IMR-90 (cell line): ENCODE measurements at regions not wholly inside any gene's neighbourhood (a gene's known extent, or its start where the extent isn't known, plus 50 kb on each side); places are given as distances from the start of the nearest gene placed in this dataset.

Experiments
- ATAC-seq: fragments of 200-7000 bp; cut with Tn5 transposase; 2 replicates; pipeline ENCODE4 v1.9.1; 2020; ENCODE audit warnings: low read depth, mild to moderate bottlenecking, moderate library complexity
- BruUV-seq: library from RNA; stranded (reverse); fragments of 400-500 nt; replicated peaks from 2 replicates; lab custom pipeline; 2021; lab: Mats Ljungman, UMichigan
- CTCF ChIA-PET: fragments of 300-600 bp; formaldehyde crosslinking; extraction: SDS; loops from one replicate; lab custom pipeline; 2021; ENCODE audit warnings: antibody characterized with exemption; lab: Yijun Ruan, JAX
- POLR2A ChIA-PET: fragments of 300-600 bp; sonication (Branson Sonifier 250); formaldehyde crosslinking; loops from one replicate; lab custom pipeline; 2022; ENCODE audit warnings: antibody characterized with exemption; ENCODE audit not compliant: unreplicated experiment; lab: Charles Lee
- DNase-seq: peaks from one replicate; pipeline ENCODE4 v3.0.0; 2013
- H2AFZ ChIP-seq: replicated peaks from 2 replicates; pipeline ENCODE3; 2013; ENCODE audit warnings: low read length, mild to moderate bottlenecking; ENCODE audit not compliant: poor library complexity
- H2AK5ac ChIP-seq: 2 replicates; pipeline ENCODE4 v1.6.1; 2013; ENCODE audit warnings: low read depth, low read length, inconsistent platforms
- H2AK9ac ChIP-seq: replicated peaks from 2 replicates; pipeline ENCODE3; 2013; ENCODE audit warnings: mild to moderate bottlenecking, low read depth, low read length, moderate library complexity; ENCODE audit not compliant: poor library complexity
- H2BK120ac ChIP-seq: 2 replicates; pipeline ENCODE4 v1.6.1; 2013; ENCODE audit warnings: low read depth, low read length, inconsistent platforms
- H2BK15ac ChIP-seq: 3 replicates; pipeline ENCODE4 v1.6.1; 2013; ENCODE audit warnings: low read depth, low read length, inconsistent platforms
- H2BK20ac ChIP-seq: 2 replicates; pipeline ENCODE4 v1.6.1; 2013; ENCODE audit warnings: low read depth, mild to moderate bottlenecking, inconsistent platforms, low read length, moderate library complexity
- H2BK5ac ChIP-seq: 2 replicates; pipeline ENCODE4 v1.6.1; 2013; ENCODE audit warnings: mild to moderate bottlenecking, low read depth, low read length, inconsistent platforms; ENCODE audit not compliant: poor library complexity, severe bottlenecking
- H3K14ac ChIP-seq: replicated peaks from 2 replicates; pipeline ENCODE4 v1.6.1; 2013; ENCODE audit warnings: low read depth, low read length, inconsistent platforms
- H3K18ac ChIP-seq: 2 replicates; pipeline ENCODE4 v1.6.1; 2013; ENCODE audit warnings: low read depth, low read length, control low read depth
- H3K23ac ChIP-seq: 2 replicates; pipeline ENCODE4 v1.6.1; 2013; ENCODE audit warnings: low read depth, low read length, inconsistent platforms
- H3K27ac ChIP-seq: 2 replicates; pipeline ENCODE4 v1.5.1; 2013; ENCODE audit warnings: mild to moderate bottlenecking, control low read depth, low read length; ENCODE audit not compliant: insufficient read depth
- H3K27me3 ChIP-seq: 2 replicates; pipeline ENCODE4 v1.6.1; 2013; ENCODE audit warnings: low read length; ENCODE audit not compliant: control insufficient read depth, insufficient read depth
- H3K36me3 ChIP-seq: 2 replicates; pipeline ENCODE4 v1.6.1; 2013; ENCODE audit warnings: low read length, mixed read lengths; ENCODE audit not compliant: control insufficient read depth, insufficient read depth
- H3K4ac ChIP-seq: 2 replicates; pipeline ENCODE4 v1.6.1; 2013; ENCODE audit warnings: low read depth, low read length, inconsistent platforms
- H3K4me1 ChIP-seq: 2 replicates; pipeline ENCODE4 v1.6.1; 2013; ENCODE audit warnings: low read length, mixed read lengths; ENCODE audit not compliant: control insufficient read depth, insufficient read depth
- H3K4me2 ChIP-seq: 2 replicates; pipeline ENCODE4 v1.6.1; 2013; ENCODE audit warnings: low read depth, mild to moderate bottlenecking, control low read depth, low read length, moderate library complexity
- H3K4me3 ChIP-seq: 2 replicates; pipeline ENCODE4 v1.5.1; 2013; ENCODE audit warnings: low read depth, mild to moderate bottlenecking, control low read depth, low read length, moderate library complexity; ENCODE audit not compliant: insufficient read depth
- H3K56ac ChIP-seq: 2 replicates; pipeline ENCODE4 v1.6.1; 2013; ENCODE audit warnings: low read length, inconsistent platforms; ENCODE audit not compliant: insufficient read depth; ENCODE audit errors: extremely low read depth
- H3K79me1 ChIP-seq, 2 experiments: 2 replicates each; pipeline ENCODE4 v1.6.1; 2013; ENCODE audit warnings: low read length in 2 of 2, inconsistent platforms in 1 of 2, low read depth in 1 of 2
- H3K9ac ChIP-seq: 2 replicates; pipeline ENCODE4 v1.6.1; 2013; ENCODE audit warnings: low read depth, low read length, control low read depth
- H3K9me1 ChIP-seq: 2 replicates; pipeline ENCODE4 v1.6.1; 2013; ENCODE audit warnings: low read length, inconsistent platforms; ENCODE audit not compliant: insufficient read depth
- H3K9me3 ChIP-seq: 2 replicates; pipeline ENCODE4 v1.6.1; 2013; ENCODE audit warnings: low read length; ENCODE audit not compliant: control insufficient read depth, insufficient read depth
- H4K20me1 ChIP-seq: 2 replicates; pipeline ENCODE4 v1.6.1; 2013; ENCODE audit warnings: low read length, inconsistent platforms; ENCODE audit not compliant: insufficient read depth
- H4K5ac ChIP-seq: 2 replicates; pipeline ENCODE4 v1.6.1; 2013; ENCODE audit warnings: mild to moderate bottlenecking, low read depth, low read length, control low read depth
- H4K8ac ChIP-seq, 2 experiments: 2 replicates each; pipeline ENCODE4 v1.6.1; 2013; ENCODE audit warnings: low read depth in 2 of 2, low read length in 2 of 2, control low read depth in 1 of 2, inconsistent platforms in 1 of 2
- H4K91ac ChIP-seq: 2 replicates; pipeline ENCODE4 v1.6.1; 2013; ENCODE audit warnings: low read depth, low read length, inconsistent platforms; ENCODE audit not compliant: insufficient read depth
- CHD1 ChIP-seq: IDR thresholded peaks from 2 replicates; pipeline ENCODE4 v1.6.1; 2012; ENCODE audit warnings: low read depth, low read length, improper control_type of control experiment
- MAFK ChIP-seq: IDR thresholded peaks from 2 replicates; pipeline ENCODE4 v1.6.1; 2012; ENCODE audit warnings: low read depth, low read length, improper control_type of control experiment
- MAZ ChIP-seq: IDR thresholded peaks from 2 replicates; pipeline ENCODE4 v1.6.1; 2012; ENCODE audit warnings: low read depth, mild to moderate bottlenecking, low read length, improper control_type of control experiment, moderate library complexity, borderline replicate concordance
- RAD21 ChIP-seq: IDR thresholded peaks from 2 replicates; pipeline ENCODE4 v1.6.1; 2012; ENCODE audit warnings: low read length, improper control_type of control experiment
- WGBS, 2 experiments: methylation state at CpG; one replicate each; pipeline versions ENCODE4 v1.1.5 to v1.1.7; 2013; ENCODE audit warnings: missing lambda C conversion rate in 2 of 2; ENCODE audit not compliant: insufficient read length in 1 of 2; ENCODE audit errors: extremely low coverage in 2 of 2; 5-methylcytosine and 5-hydroxymethylcytosine counted together
- dilution Hi-C: fragments of 300-500 bp; cut with HindIII; formaldehyde crosslinking; loops from one replicate; pipeline ENCODE4 v1.14.3; 2018; ENCODE audit warnings: low sequenced_read_pairs; ENCODE audit not compliant: unreplicated experiment
- in situ Hi-C: fragments of 300-500 bp; cut with MboI; formaldehyde crosslinking; loops from 3 replicates; pipeline ENCODE4 v1.14.3; 2019; ENCODE audit warnings: low sequenced_read_pairs, inconsistent platforms, mixed read lengths
- intact Hi-C: fragments of 100-400 bp; cut with micrococcal nuclease; formaldehyde crosslinking; loops from 2 replicates; pipeline ENCODE4 v1.10.0; 2022
- TF ChIP-seq, protein P1 (sequence below): fragments of 150-350 bp; IDR thresholded peaks from 2 replicates; pipeline ENCODE4 v1.6.1; 2016; ENCODE audit warnings: low read depth, mild to moderate bottlenecking, low read length, moderate library complexity, borderline replicate concordance

DNA sequence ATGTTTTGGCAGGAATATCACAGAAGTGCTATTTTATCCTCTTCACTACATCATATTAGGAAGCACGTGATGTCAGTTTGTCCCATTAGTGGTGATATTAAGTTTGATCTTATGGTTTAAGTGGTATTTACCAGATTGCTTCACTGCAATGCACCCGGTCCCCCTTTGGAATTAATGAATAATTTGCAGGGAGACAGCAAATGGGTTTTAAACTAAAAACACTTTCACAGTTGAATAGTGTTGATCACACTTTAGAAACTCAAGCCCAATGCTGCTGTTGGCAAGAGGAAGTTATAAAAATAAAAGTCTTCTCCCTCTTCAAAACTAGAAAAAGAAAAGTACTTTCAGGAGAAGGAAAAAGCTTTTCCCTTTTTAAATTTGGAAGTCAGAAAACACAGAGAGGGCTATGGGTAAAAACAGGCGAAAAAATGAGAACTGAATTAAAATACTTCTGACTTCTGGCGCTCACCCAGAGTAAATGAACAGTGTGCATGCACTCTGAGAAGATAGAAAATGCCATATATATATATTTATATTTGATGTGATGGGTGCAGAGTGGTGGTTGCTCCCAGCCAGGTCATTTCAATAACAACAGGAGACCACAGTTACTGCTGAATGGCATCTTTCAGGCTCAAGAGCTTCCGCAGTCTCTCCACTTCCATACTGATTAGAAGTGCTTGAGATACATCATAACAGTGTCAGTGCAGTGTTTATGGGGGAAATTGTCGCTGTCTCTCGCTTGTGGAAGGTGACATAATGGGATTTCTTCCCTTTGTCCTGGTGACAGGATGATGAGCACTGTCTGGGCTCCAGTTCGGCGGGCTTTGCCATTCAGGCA, 278.0 kb downstream of the ZSWIM6 start:
- Histone ChIP-seq H3K36me3 (no peaks in the 10 kb centered on the region), H3K4ac (no peak overlapping the region), H3K4me2 (no peak overlapping the region), H2AK5ac (no peak overlapping the region), H3K56ac (no peak overlapping the region), H3K14ac (no peak overlapping the region), H2BK20ac (no peak overlapping the region), H3K9me1 (no peaks in the 10 kb centered on the region), H3K9ac (no peak overlapping the region), H4K8ac (no peak overlapping the region), H2BK120ac (no peak overlapping the region), H3K27ac (no peak overlapping the region), H3K79me1 (no peaks in the 10 kb centered on the region), H4K5ac (no peak overlapping the region), H2AFZ (no peak overlapping the region), H3K23ac (no peak overlapping the region), H4K91ac (no peak overlapping the region), H2BK5ac (no peak overlapping the region), H3K4me1 (no peaks in the 10 kb centered on the region), H3K4me3 (no peak overlapping the region), H2BK15ac (no peak overlapping the region), H2AK9ac (no peak overlapping the region), H3K27me3 (peaks cover 25% of the 10 kb centered on the region), H3K18ac (no peak overlapping the region), H3K9me3 (no peaks in the 10 kb centered on the region), H4K20me1 (no peaks in the 10 kb centered on the region)
- ATAC-seq (no peak), DNase-seq (no peak)
- 100% methylated on average over 1 of the region's 9 CpGs; no CpG with 5 or more reads in 1 of the 2 experiments for WGBS, 2 experiments
- intact Hi-C loops = no loop called here
- POLR2A ChIA-PET = no interaction called here
- in situ Hi-C loops = no loop called here
- CTCF ChIA-PET = no interaction called here
- no TSS peak for BruUV-seq
- dilution Hi-C loops = no loop called here
- TF ChIP-seq CHD1 = no peak
- no peak for TF ChIP-seq MAZ
- TF ChIP-seq MAFK = no peak
- TF ChIP-seq, protein P1, sequence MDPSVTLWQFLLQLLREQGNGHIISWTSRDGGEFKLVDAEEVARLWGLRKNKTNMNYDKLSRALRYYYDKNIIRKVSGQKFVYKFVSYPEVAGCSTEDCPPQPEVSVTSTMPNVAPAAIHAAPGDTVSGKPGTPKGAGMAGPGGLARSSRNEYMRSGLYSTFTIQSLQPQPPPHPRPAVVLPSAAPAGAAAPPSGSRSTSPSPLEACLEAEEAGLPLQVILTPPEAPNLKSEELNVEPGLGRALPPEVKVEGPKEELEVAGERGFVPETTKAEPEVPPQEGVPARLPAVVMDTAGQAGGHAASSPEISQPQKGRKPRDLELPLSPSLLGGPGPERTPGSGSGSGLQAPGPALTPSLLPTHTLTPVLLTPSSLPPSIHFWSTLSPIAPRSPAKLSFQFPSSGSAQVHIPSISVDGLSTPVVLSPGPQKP = no peak
- TF ChIP-seq RAD21 = no peak
